ENCODE measurements at regions not wholly inside any gene's neighbourhood (a gene's known extent, or its start where the extent isn't known, plus 50 kb on each side); places are given as distances from the start of the nearest gene placed in this dataset.

DNA sequence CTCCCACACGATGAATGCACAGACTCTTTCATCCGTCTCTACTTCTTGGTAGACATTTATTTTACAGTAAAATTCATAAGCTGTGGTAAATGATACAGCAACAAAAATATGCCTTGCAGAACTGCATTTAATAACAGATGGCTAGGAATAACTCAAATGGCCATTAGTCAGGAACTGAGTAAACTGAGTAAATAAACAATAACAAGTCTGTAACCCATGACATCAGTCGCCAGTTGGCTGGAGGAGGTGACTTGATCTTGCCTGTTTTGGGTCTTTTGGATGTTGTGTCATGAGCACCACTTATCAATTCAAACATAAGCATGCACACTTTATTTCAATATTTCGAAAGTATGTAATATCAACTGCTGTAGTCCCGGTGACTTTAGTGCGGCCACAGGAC, 632.6 kb upstream of the ARGLU1 start:
- Histone ChIP-seq H3K79me2 (replicated peaks; ENCODE audit: insufficient read depth, low read length) (no peaks in the 10 kb centered on the region), H3K27me3 (ENCODE audit: insufficient read depth, low read depth, low read length) (no peaks in the 10 kb centered on the region), H3K9me3 (ENCODE audit: low read length) (no peaks in the 10 kb centered on the region), H3K36me3 (ENCODE audit: insufficient read depth, low read length) (no peaks in the 10 kb centered on the region), H3K4me3 (ENCODE audit: low read length) (no peak overlapping the region), H3K4me2 (ENCODE audit: low read length) (no peak overlapping the region), H3K27ac (ENCODE audit: low read length) (no peak overlapping the region), H3K9ac (ENCODE audit: low read length) (no peak overlapping the region), H3F3A (ENCODE audit: insufficient read depth, low read length, poor library complexity, severe bottlenecking) (no peaks in the 10 kb centered on the region), H4K20me1 (ENCODE audit: insufficient read depth) (no peaks in the 10 kb centered on the region), H3K9me2 (ENCODE audit: insufficient read depth, low read length) (no peaks in the 10 kb centered on the region), H2AFZ (ENCODE audit: low read depth, low read length) (no peak overlapping the region)
- no peak for TF ChIP-seq POLR2AphosphoS5 (IDR thresholded peaks at IDR 0.05)
- TF ChIP-seq, protein P1, sequence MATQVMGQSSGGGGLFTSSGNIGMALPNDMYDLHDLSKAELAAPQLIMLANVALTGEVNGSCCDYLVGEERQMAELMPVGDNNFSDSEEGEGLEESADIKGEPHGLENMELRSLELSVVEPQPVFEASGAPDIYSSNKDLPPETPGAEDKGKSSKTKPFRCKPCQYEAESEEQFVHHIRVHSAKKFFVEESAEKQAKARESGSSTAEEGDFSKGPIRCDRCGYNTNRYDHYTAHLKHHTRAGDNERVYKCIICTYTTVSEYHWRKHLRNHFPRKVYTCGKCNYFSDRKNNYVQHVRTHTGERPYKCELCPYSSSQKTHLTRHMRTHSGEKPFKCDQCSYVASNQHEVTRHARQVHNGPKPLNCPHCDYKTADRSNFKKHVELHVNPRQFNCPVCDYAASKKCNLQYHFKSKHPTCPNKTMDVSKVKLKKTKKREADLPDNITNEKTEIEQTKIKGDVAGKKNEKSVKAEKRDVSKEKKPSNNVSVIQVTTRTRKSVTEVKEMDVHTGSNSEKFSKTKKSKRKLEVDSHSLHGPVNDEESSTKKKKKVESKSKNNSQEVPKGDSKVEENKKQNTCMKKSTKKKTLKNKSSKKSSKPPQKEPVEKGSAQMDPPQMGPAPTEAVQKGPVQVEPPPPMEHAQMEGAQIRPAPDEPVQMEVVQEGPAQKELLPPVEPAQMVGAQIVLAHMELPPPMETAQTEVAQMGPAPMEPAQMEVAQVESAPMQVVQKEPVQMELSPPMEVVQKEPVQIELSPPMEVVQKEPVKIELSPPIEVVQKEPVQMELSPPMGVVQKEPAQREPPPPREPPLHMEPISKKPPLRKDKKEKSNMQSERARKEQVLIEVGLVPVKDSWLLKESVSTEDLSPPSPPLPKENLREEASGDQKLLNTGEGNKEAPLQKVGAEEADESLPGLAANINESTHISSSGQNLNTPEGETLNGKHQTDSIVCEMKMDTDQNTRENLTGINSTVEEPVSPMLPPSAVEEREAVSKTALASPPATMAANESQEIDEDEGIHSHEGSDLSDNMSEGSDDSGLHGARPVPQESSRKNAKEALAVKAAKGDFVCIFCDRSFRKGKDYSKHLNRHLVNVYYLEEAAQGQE (IDR thresholded peaks at IDR 0.05; ENCODE audit: borderline replicate concordance), result no peak
- no peak for TF ChIP-seq SMC3 (conservative IDR thresholded peaks at IDR 0.05; ENCODE audit: poor library complexity)
- no peak for TF ChIP-seq RAD21 (conservative IDR thresholded peaks at IDR 0.05)

GRCh38 chr13:107192289-107192688, 624.4 kb upstream of the ARGLU1 start:
- TF ChIP-seq EZH2 (IDR thresholded peaks at IDR 0.05; ENCODE audit: borderline replicate concordance, insufficient read depth, low read length, poor library complexity, severe bottlenecking) (no peak), EP300 (conservative IDR thresholded peaks at IDR 0.05; ENCODE audit: poor library complexity, severe bottlenecking) (no peak), MXI1 (conservative IDR thresholded peaks at IDR 0.05; ENCODE audit: poor library complexity, severe bottlenecking) (no peak), POLR2AphosphoS5 (IDR thresholded peaks at IDR 0.05) (no peak), SMC3 (conservative IDR thresholded peaks at IDR 0.05; ENCODE audit: poor library complexity) (no peak), TAF1 (IDR thresholded peaks at IDR 0.05; ENCODE audit: low read depth) (no peak), RAD21 (conservative IDR thresholded peaks at IDR 0.05) (no peak)
- TF ChIP-seq, protein P1 (IDR thresholded peaks at IDR 0.05; ENCODE audit: borderline replicate concordance), result no peak
- TF ChIP-seq, protein P2, sequence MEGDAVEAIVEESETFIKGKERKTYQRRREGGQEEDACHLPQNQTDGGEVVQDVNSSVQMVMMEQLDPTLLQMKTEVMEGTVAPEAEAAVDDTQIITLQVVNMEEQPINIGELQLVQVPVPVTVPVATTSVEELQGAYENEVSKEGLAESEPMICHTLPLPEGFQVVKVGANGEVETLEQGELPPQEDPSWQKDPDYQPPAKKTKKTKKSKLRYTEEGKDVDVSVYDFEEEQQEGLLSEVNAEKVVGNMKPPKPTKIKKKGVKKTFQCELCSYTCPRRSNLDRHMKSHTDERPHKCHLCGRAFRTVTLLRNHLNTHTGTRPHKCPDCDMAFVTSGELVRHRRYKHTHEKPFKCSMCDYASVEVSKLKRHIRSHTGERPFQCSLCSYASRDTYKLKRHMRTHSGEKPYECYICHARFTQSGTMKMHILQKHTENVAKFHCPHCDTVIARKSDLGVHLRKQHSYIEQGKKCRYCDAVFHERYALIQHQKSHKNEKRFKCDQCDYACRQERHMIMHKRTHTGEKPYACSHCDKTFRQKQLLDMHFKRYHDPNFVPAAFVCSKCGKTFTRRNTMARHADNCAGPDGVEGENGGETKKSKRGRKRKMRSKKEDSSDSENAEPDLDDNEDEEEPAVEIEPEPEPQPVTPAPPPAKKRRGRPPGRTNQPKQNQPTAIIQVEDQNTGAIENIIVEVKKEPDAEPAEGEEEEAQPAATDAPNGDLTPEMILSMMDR (IDR thresholded peaks at IDR 0.05; ENCODE audit: poor library complexity, severe bottlenecking), result no peak
- peaks cover 5% of the 10 kb centered on the region for H3K9me3 ChIP-seq (ENCODE audit: low read length)
- no peak overlapping the region for H3K4me2 ChIP-seq (ENCODE audit: low read length)
- no peaks in the 10 kb centered on the region for H3K36me3 ChIP-seq (ENCODE audit: insufficient read depth, low read length)
- no peak overlapping the region for H2AFZ ChIP-seq (ENCODE audit: low read depth, low read length)
- H4K20me1 ChIP-seq (ENCODE audit: insufficient read depth), result no peaks in the 10 kb centered on the region
- H3K9me2 ChIP-seq (ENCODE audit: insufficient read depth, low read length), result no peaks in the 10 kb centered on the region
- no peak overlapping the region for H3K27ac ChIP-seq (ENCODE audit: low read length)
- no peak overlapping the region for H3K4me3 ChIP-seq (ENCODE audit: low read length)
- no peaks in the 10 kb centered on the region for H3F3A ChIP-seq (ENCODE audit: insufficient read depth, low read length, poor library complexity, severe bottlenecking)
- no peaks in the 10 kb centered on the region for H3K79me2 ChIP-seq (replicated peaks; ENCODE audit: insufficient read depth, low read length)
- H3K27me3 ChIP-seq (ENCODE audit: insufficient read depth, low read depth, low read length), result no peaks in the 10 kb centered on the region
- no peak overlapping the region for H3K9ac ChIP-seq (ENCODE audit: low read length)

All from neural cell (in vitro differentiated cells).